GM23248 (cell line): ENCODE measurements at regions not wholly inside any gene's neighbourhood (a gene's known extent, or its start where the extent isn't known, plus 50 kb on each side); places are given as distances from the start of the nearest gene placed in this dataset.

ENCODE experiments used
- DNase-seq: peaks from one replicate; pipeline ENCODE4 v3.0.0-alpha.2; 2015
- H2AFZ ChIP-seq: fragments of 200-600 bp; sonication (generic); 2 replicates; pipeline ENCODE4 v1.6.1; 2016; ENCODE audit warnings: antibody characterized with exemption
- H3F3A ChIP-seq: fragments of 200-600 bp; sonication (generic); 2 replicates; pipeline ENCODE4 v1.6.1; 2016; ENCODE audit warnings: mild to moderate bottlenecking, antibody characterized with exemption, mixed run types; ENCODE audit not compliant: insufficient read depth
- H3K27ac ChIP-seq: fragments of 200-600 bp; sonication (generic); 2 replicates; pipeline ENCODE4 v1.5.1; 2016; ENCODE audit warnings: mild to moderate bottlenecking
- H3K27me3 ChIP-seq: fragments of 200-600 bp; sonication (generic); replicated peaks from 2 replicates; pipeline ENCODE4 v1.6.1; 2016; ENCODE audit warnings: mild to moderate bottlenecking; ENCODE audit not compliant: insufficient read depth
- H3K36me3 ChIP-seq: fragments of 200-600 bp; sonication (generic); 2 replicates; pipeline ENCODE4 v1.6.1; 2016; ENCODE audit warnings: low read depth, mild to moderate bottlenecking
- H3K4me1 ChIP-seq: fragments of 200-600 bp; sonication (generic); 2 replicates; pipeline ENCODE4 v1.6.1; 2016; ENCODE audit warnings: mild to moderate bottlenecking; ENCODE audit not compliant: insufficient read depth
- H3K4me2 ChIP-seq: fragments of 200-600 bp; sonication (generic); one replicate; pipeline ENCODE4 v1.6.1; 2016; ENCODE audit warnings: mild to moderate bottlenecking; ENCODE audit not compliant: unreplicated experiment
- H3K4me3 ChIP-seq: fragments of 200-600 bp; sonication (generic); 2 replicates; pipeline ENCODE4 v1.5.1; 2016; ENCODE audit warnings: mild to moderate bottlenecking
- H3K79me2 ChIP-seq: fragments of 200-600 bp; sonication (generic); 2 replicates; pipeline ENCODE4 v1.6.1; 2016; ENCODE audit warnings: mild to moderate bottlenecking; ENCODE audit not compliant: insufficient read depth
- H3K9ac ChIP-seq: fragments of 200-600 bp; sonication (generic); 2 replicates; pipeline ENCODE4 v1.6.1; 2016; ENCODE audit warnings: mild to moderate bottlenecking
- H3K9me2 ChIP-seq: fragments of 200-600 bp; sonication (generic); 2 replicates; pipeline ENCODE4 v1.6.1; 2016; ENCODE audit warnings: mixed run types, mild to moderate bottlenecking, moderate library complexity; ENCODE audit not compliant: insufficient read depth
- H3K9me3 ChIP-seq: fragments of 200-600 bp; sonication (generic); one replicate; pipeline ENCODE4 v1.6.1; 2017; ENCODE audit warnings: low read depth
- H4K20me1 ChIP-seq: fragments of 200-600 bp; sonication (generic); 2 replicates; pipeline ENCODE4 v1.6.0; 2016; ENCODE audit not compliant: insufficient read depth
- EZH2 ChIP-seq: fragments of 200-600 bp; sonication (generic); IDR thresholded peaks from 2 replicates; pipeline ENCODE4 v1.6.1; 2018; ENCODE audit warnings: antibody characterized with exemption, mild to moderate bottlenecking; ENCODE audit not compliant: insufficient read depth, poor library complexity, severe bottlenecking
- EZH2phosphoT487 ChIP-seq: fragments of 200-600 bp; sonication (generic); IDR thresholded peaks from 2 replicates; pipeline ENCODE4 v1.6.1; 2018; ENCODE audit warnings: antibody characterized with exemption, moderate library complexity, mild to moderate bottlenecking, low read depth; ENCODE audit not compliant: insufficient read depth
- WGBS, 2 experiments: methylation state at CpG; one replicate each; pipeline ENCODE4 v1.1.6; 2015 to 2017; ENCODE audit warnings: low lambda C conversion rate in 2 of 2, low coverage in 1 of 2; ENCODE audit errors: missing lambda C conversion rate in 2 of 2; 5-methylcytosine and 5-hydroxymethylcytosine counted together
- in situ Hi-C: fragments of 300-500 bp; cut with MboI; formaldehyde crosslinking; loops from 2 replicates; pipeline ENCODE4 v1.15.0; 2020

DNA sequence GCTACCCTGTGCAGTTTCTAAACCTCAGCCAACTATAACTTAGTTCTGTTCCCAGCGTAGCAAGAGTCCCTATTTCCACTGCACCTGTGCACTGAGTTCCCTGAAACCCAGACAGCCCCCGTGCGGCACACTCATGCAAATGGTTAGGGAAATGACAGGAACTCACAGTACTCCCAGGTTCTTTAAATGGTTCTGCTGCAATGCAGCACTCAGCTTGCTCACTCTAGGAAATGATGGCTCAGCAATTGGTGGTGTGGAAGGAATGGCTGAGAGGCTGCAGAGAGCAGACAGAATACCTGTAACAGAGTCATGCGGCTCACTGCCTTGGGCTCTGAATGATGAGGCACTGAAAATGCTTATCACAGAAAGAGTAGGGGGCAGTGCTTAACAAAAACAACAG is 143.0 kb downstream of the RAD51AP2 start:
- no peaks in the 10 kb centered on the region for H3K27me3 ChIP-seq
- H3K4me2 ChIP-seq = no peak overlapping the region
- no peaks in the 10 kb centered on the region for H3K36me3 ChIP-seq
- no peaks in the 10 kb centered on the region for H3K9me2 ChIP-seq
- H3K4me1 ChIP-seq = peaks cover 15% of the 10 kb centered on the region
- H3K9me3 ChIP-seq = no peaks in the 10 kb centered on the region
- H3F3A ChIP-seq = peaks cover 13% of the 10 kb centered on the region; the same call in 1 of the 2 replicates
- DNase-seq = peak; percentile 6
- no peaks in the 10 kb centered on the region for H4K20me1 ChIP-seq
- TF ChIP-seq EZH2 (no peak), EZH2phosphoT487 (no peak)
- H2AFZ ChIP-seq = no peak overlapping the region
- in situ Hi-C loops = no loop called here
- no peak overlapping the region for H3K27ac ChIP-seq
- 49 to 58% methylated on average over 4 of the region's 4 CpGs for WGBS, 2 experiments
- H3K4me3 ChIP-seq = no peak overlapping the region
- H3K79me2 ChIP-seq = no peaks in the 10 kb centered on the region
- no peak overlapping the region for H3K9ac ChIP-seq

DNA sequence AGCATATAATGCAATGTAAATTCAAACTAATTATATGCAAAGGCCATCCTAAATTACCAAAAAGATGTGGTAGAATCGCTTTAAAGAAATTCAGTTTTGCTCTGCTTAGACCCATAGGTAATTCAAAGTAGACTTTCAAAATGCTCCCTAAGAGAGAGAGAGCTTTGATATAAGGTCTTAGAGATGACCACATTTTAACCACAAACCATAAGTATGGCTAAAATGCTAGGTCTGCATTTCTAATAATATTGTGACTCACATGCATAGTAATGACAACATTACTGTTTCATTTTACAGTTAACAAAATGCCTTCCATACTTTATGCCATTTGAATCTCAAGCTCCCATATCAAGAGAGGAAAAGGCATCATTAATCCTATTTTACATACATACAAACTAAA is 144.5 kb downstream of the RAD51AP2 start:
- H3F3A ChIP-seq = peaks cover 13% of the 10 kb centered on the region; the same call in 1 of the 2 replicates
- no peaks in the 10 kb centered on the region for H3K27me3 ChIP-seq
- H2AFZ ChIP-seq = no peak overlapping the region
- DNase-seq = peak; percentile 63
- H3K4me1 ChIP-seq = peaks cover 15% of the 10 kb centered on the region
- no peak for TF ChIP-seq EZH2phosphoT487
- no peak for TF ChIP-seq EZH2
- H3K9me3 ChIP-seq = no peaks in the 10 kb centered on the region
- peak overlapping the region; percentile 58 for H3K4me2 ChIP-seq
- H4K20me1 ChIP-seq = no peaks in the 10 kb centered on the region
- no peak overlapping the region for H3K9ac ChIP-seq
- H3K36me3 ChIP-seq = no peaks in the 10 kb centered on the region
- H3K27ac ChIP-seq = peak overlapping the region; percentile 29
- 9 to 23% methylated on average over 1 of the region's 1 CpG for WGBS, 2 experiments
- H3K9me2 ChIP-seq = no peaks in the 10 kb centered on the region
- H3K4me3 ChIP-seq = peak overlapping the region; percentile 29
- in situ Hi-C loops = no loop called here
- H3K79me2 ChIP-seq = no peaks in the 10 kb centered on the region

DNA sequence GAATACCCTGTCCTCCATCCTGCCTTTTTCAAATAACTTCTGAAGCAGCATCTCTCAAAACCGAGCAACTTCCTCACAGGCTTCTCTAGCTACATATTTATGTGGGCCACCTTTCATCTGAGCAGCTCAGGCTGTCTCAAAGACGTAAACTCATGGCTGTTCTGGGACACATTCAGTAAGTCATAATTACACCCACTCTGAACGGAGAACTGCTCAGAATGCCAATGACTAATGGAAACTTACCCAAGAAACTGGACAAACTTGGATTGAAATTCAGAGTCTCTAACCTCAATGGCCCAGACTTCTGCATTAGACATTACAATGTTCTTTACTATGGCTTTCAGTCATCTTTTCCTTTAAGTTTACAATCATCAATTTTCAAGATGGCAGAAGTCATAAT is 145.2 kb downstream of the RAD51AP2 start:
- Histone ChIP-seq H3K9me3 (no peaks in the 10 kb centered on the region), H3K79me2 (no peaks in the 10 kb centered on the region), H3K9ac (no peak overlapping the region), H3K27ac (peak overlapping the region; percentile 29), H3K36me3 (no peaks in the 10 kb centered on the region), H3F3A (peaks cover 13% of the 10 kb centered on the region; the same call in 1 of the 2 replicates), H2AFZ (no peak overlapping the region), H3K4me3 (peak overlapping the region; percentile 29), H3K27me3 (no peaks in the 10 kb centered on the region), H3K9me2 (no peaks in the 10 kb centered on the region), H4K20me1 (no peaks in the 10 kb centered on the region), H3K4me2 (peak overlapping the region; percentile 58), H3K4me1 (peaks cover 15% of the 10 kb centered on the region)
- peak; percentile 82 for DNase-seq
- WGBS, 2 experiments = 5 to 11% methylated on average over 3 of the region's 3 CpGs
- TF ChIP-seq EZH2phosphoT487 = no peak
- TF ChIP-seq EZH2 = no peak
- in situ Hi-C loops = no loop called here

DNA sequence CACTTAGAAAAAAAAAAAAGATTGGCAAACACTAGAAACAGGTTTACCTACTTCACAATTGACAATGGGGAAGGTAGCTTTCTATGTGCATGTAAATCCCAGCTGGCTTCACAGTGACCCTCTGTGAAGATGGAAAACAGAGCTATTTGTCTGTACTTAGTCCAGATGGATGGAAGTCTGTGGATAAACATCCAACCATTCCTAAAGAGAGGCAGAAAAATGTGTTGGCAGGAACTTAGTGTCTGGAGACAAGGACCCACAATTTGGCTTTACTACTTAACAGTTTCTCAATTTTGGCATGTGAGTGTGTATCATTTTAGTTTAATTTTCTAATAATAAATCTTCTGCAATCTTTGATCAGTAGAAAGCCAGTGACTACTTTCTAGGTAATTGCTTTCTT is 154.4 kb downstream of the RAD51AP2 start:
- in situ Hi-C loops = no loop called here
- Histone ChIP-seq H3K4me1 (no peaks in the 10 kb centered on the region), H3F3A (no peaks in the 10 kb centered on the region), H3K9me2 (no peaks in the 10 kb centered on the region), H4K20me1 (no peaks in the 10 kb centered on the region), H3K4me3 (no peak overlapping the region), H3K36me3 (no peaks in the 10 kb centered on the region), H3K79me2 (no peaks in the 10 kb centered on the region), H2AFZ (no peak overlapping the region), H3K9ac (no peak overlapping the region), H3K27ac (no peak overlapping the region), H3K9me3 (no peaks in the 10 kb centered on the region), H3K4me2 (no peak overlapping the region), H3K27me3 (no peaks in the 10 kb centered on the region)
- no peak for DNase-seq
- TF ChIP-seq EZH2 = no peak
- TF ChIP-seq EZH2phosphoT487 = no peak

DNA sequence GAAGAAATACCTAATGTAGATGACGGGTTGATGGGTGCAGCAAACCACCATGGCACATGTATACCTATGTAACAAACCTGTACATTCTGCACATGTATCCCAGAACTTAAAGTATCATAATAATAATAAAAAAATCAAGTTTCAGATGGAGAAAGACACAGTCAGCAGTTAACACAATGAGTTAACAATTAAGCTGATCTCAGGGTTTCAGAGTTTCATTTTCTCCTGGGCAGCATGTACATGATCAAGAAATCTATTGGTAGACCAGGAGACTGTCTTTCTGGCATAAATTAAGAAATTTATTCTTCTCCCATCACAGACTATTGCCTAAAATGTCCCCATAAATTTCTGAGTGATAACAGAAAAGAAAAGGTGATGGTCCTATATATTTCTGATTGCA is 155.3 kb downstream of the RAD51AP2 start:
- no peak for TF ChIP-seq EZH2phosphoT487
- Histone ChIP-seq H4K20me1 (no peaks in the 10 kb centered on the region), H3K27ac (no peak overlapping the region), H3K9ac (no peak overlapping the region), H3K27me3 (no peaks in the 10 kb centered on the region), H3K4me1 (no peaks in the 10 kb centered on the region), H3K79me2 (no peaks in the 10 kb centered on the region), H3F3A (no peaks in the 10 kb centered on the region), H3K4me2 (no peak overlapping the region), H3K9me2 (no peaks in the 10 kb centered on the region), H3K9me3 (no peaks in the 10 kb centered on the region), H3K36me3 (no peaks in the 10 kb centered on the region), H3K4me3 (no peak overlapping the region), H2AFZ (no peak overlapping the region)
- DNase-seq = no peak
- 4 to 7% methylated on average over 1 of the region's 1 CpG for WGBS, 2 experiments
- in situ Hi-C loops = no loop called here
